IMR-90 (cell line): ENCODE measurements at regions not wholly inside any gene's neighbourhood (a gene's known extent, or its start where the extent isn't known, plus 50 kb on each side); places are given as distances from the start of the nearest gene placed in this dataset.

Experiments used
- ATAC-seq: fragments of 200-7000 bp; cut with Tn5 transposase; 2 replicates; pipeline ENCODE4 v1.9.1; 2020; ENCODE audit warnings: low read depth, mild to moderate bottlenecking, moderate library complexity
- BruUV-seq: library from RNA; stranded (reverse); fragments of 400-500 nt; replicated peaks from 2 replicates; lab custom pipeline; 2021; lab: Mats Ljungman, UMichigan
- CTCF ChIA-PET: fragments of 300-600 bp; formaldehyde crosslinking; extraction: SDS; loops from one replicate; lab custom pipeline; 2021; ENCODE audit warnings: antibody characterized with exemption; lab: Yijun Ruan, JAX
- POLR2A ChIA-PET: fragments of 300-600 bp; sonication (Branson Sonifier 250); formaldehyde crosslinking; loops from one replicate; lab custom pipeline; 2022; ENCODE audit warnings: antibody characterized with exemption; ENCODE audit not compliant: unreplicated experiment; lab: Charles Lee
- DNase-seq: peaks from one replicate; pipeline ENCODE4 v3.0.0; 2013
- H2AFZ ChIP-seq: replicated peaks from 2 replicates; pipeline ENCODE3; 2013; ENCODE audit warnings: low read length, mild to moderate bottlenecking; ENCODE audit not compliant: poor library complexity
- H2AK5ac ChIP-seq: 2 replicates; pipeline ENCODE4 v1.6.1; 2013; ENCODE audit warnings: low read depth, low read length, inconsistent platforms
- H2AK9ac ChIP-seq: replicated peaks from 2 replicates; pipeline ENCODE3; 2013; ENCODE audit warnings: mild to moderate bottlenecking, low read depth, low read length, moderate library complexity; ENCODE audit not compliant: poor library complexity
- H2BK120ac ChIP-seq: 2 replicates; pipeline ENCODE4 v1.6.1; 2013; ENCODE audit warnings: low read depth, low read length, inconsistent platforms
- H2BK15ac ChIP-seq: 3 replicates; pipeline ENCODE4 v1.6.1; 2013; ENCODE audit warnings: low read depth, low read length, inconsistent platforms
- H2BK20ac ChIP-seq: 2 replicates; pipeline ENCODE4 v1.6.1; 2013; ENCODE audit warnings: low read depth, mild to moderate bottlenecking, inconsistent platforms, low read length, moderate library complexity
- H2BK5ac ChIP-seq: 2 replicates; pipeline ENCODE4 v1.6.1; 2013; ENCODE audit warnings: mild to moderate bottlenecking, low read depth, low read length, inconsistent platforms; ENCODE audit not compliant: poor library complexity, severe bottlenecking
- H3K14ac ChIP-seq: replicated peaks from 2 replicates; pipeline ENCODE4 v1.6.1; 2013; ENCODE audit warnings: low read depth, low read length, inconsistent platforms
- H3K18ac ChIP-seq: 2 replicates; pipeline ENCODE4 v1.6.1; 2013; ENCODE audit warnings: low read depth, low read length, control low read depth
- H3K23ac ChIP-seq: 2 replicates; pipeline ENCODE4 v1.6.1; 2013; ENCODE audit warnings: low read depth, low read length, inconsistent platforms
- H3K27ac ChIP-seq: 2 replicates; pipeline ENCODE4 v1.5.1; 2013; ENCODE audit warnings: mild to moderate bottlenecking, control low read depth, low read length; ENCODE audit not compliant: insufficient read depth
- H3K27me3 ChIP-seq: 2 replicates; pipeline ENCODE4 v1.6.1; 2013; ENCODE audit warnings: low read length; ENCODE audit not compliant: control insufficient read depth, insufficient read depth
- H3K36me3 ChIP-seq: 2 replicates; pipeline ENCODE4 v1.6.1; 2013; ENCODE audit warnings: low read length, mixed read lengths; ENCODE audit not compliant: control insufficient read depth, insufficient read depth
- H3K4ac ChIP-seq: 2 replicates; pipeline ENCODE4 v1.6.1; 2013; ENCODE audit warnings: low read depth, low read length, inconsistent platforms
- H3K4me1 ChIP-seq: 2 replicates; pipeline ENCODE4 v1.6.1; 2013; ENCODE audit warnings: low read length, mixed read lengths; ENCODE audit not compliant: control insufficient read depth, insufficient read depth
- H3K4me2 ChIP-seq: 2 replicates; pipeline ENCODE4 v1.6.1; 2013; ENCODE audit warnings: low read depth, mild to moderate bottlenecking, control low read depth, low read length, moderate library complexity
- H3K4me3 ChIP-seq: 2 replicates; pipeline ENCODE4 v1.5.1; 2013; ENCODE audit warnings: low read depth, mild to moderate bottlenecking, control low read depth, low read length, moderate library complexity; ENCODE audit not compliant: insufficient read depth
- H3K56ac ChIP-seq: 2 replicates; pipeline ENCODE4 v1.6.1; 2013; ENCODE audit warnings: low read length, inconsistent platforms; ENCODE audit not compliant: insufficient read depth; ENCODE audit errors: extremely low read depth
- H3K79me1 ChIP-seq, 2 experiments: 2 replicates each; pipeline ENCODE4 v1.6.1; 2013; ENCODE audit warnings: low read length in 2 of 2, inconsistent platforms in 1 of 2, low read depth in 1 of 2
- H3K9ac ChIP-seq: 2 replicates; pipeline ENCODE4 v1.6.1; 2013; ENCODE audit warnings: low read depth, low read length, control low read depth
- H3K9me1 ChIP-seq: 2 replicates; pipeline ENCODE4 v1.6.1; 2013; ENCODE audit warnings: low read length, inconsistent platforms; ENCODE audit not compliant: insufficient read depth
- H3K9me3 ChIP-seq: 2 replicates; pipeline ENCODE4 v1.6.1; 2013; ENCODE audit warnings: low read length; ENCODE audit not compliant: control insufficient read depth, insufficient read depth
- H4K20me1 ChIP-seq: 2 replicates; pipeline ENCODE4 v1.6.1; 2013; ENCODE audit warnings: low read length, inconsistent platforms; ENCODE audit not compliant: insufficient read depth
- H4K5ac ChIP-seq: 2 replicates; pipeline ENCODE4 v1.6.1; 2013; ENCODE audit warnings: mild to moderate bottlenecking, low read depth, low read length, control low read depth
- H4K8ac ChIP-seq, 2 experiments: 2 replicates each; pipeline ENCODE4 v1.6.1; 2013; ENCODE audit warnings: low read depth in 2 of 2, low read length in 2 of 2, control low read depth in 1 of 2, inconsistent platforms in 1 of 2
- H4K91ac ChIP-seq: 2 replicates; pipeline ENCODE4 v1.6.1; 2013; ENCODE audit warnings: low read depth, low read length, inconsistent platforms; ENCODE audit not compliant: insufficient read depth
- CHD1 ChIP-seq: IDR thresholded peaks from 2 replicates; pipeline ENCODE4 v1.6.1; 2012; ENCODE audit warnings: low read depth, low read length, improper control_type of control experiment
- RAD21 ChIP-seq: IDR thresholded peaks from 2 replicates; pipeline ENCODE4 v1.6.1; 2012; ENCODE audit warnings: low read length, improper control_type of control experiment
- SMC3 ChIP-seq: fragments of 150-350 bp; IDR thresholded peaks from 2 replicates; pipeline ENCODE4 v1.6.1; 2016; ENCODE audit warnings: low read depth, mild to moderate bottlenecking, antibody characterized with exemption, low read length, moderate library complexity
- WGBS, 2 experiments: methylation state at CpG; one replicate each; pipeline versions ENCODE4 v1.1.5 to v1.1.7; 2013; ENCODE audit warnings: missing lambda C conversion rate in 2 of 2; ENCODE audit not compliant: insufficient read length in 1 of 2; ENCODE audit errors: extremely low coverage in 2 of 2; 5-methylcytosine and 5-hydroxymethylcytosine counted together
- dilution Hi-C: fragments of 300-500 bp; cut with HindIII; formaldehyde crosslinking; loops from one replicate; pipeline ENCODE4 v1.14.3; 2018; ENCODE audit warnings: low sequenced_read_pairs; ENCODE audit not compliant: unreplicated experiment
- in situ Hi-C: fragments of 300-500 bp; cut with MboI; formaldehyde crosslinking; loops from 3 replicates; pipeline ENCODE4 v1.14.3; 2019; ENCODE audit warnings: low sequenced_read_pairs, inconsistent platforms, mixed read lengths
- intact Hi-C: fragments of 100-400 bp; cut with micrococcal nuclease; formaldehyde crosslinking; loops from 2 replicates; pipeline ENCODE4 v1.10.0; 2022
- TF ChIP-seq, protein P1 (sequence below): conservative IDR thresholded peaks from 2 replicates; pipeline ENCODE4 v1.5.1; 2012; ENCODE audit warnings: mild to moderate bottlenecking, low read depth, low read length, improper control_type of control experiment

DNA sequence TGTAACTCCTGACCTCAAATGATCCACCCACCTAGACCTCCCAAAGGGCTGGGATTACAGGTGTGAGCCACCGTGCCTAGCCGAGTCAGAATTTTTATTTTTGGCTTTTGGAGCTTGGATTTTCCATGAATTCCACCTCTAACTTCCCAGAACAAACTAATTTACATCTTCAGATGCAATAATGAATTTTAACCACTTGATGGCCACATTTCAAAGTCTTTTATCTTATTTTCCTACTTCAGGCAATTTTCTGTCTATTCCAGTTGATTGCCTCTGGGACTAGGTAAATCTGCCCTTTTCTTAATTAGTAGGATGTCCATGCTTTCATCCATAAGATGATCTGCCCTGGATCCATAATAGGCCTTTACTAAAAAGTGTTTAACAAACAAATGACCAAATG is 156.4 kb upstream of the ANKFN1 start:
- POLR2A ChIA-PET = no interaction called here
- CTCF ChIA-PET = no interaction called here

More for the DNA sequence above, 156.4 kb upstream of the ANKFN1 start:
- no peak for ATAC-seq
- Histone ChIP-seq H3K14ac (no peak overlapping the region), H2BK15ac (no peak overlapping the region), H3K18ac (no peak overlapping the region), H3K23ac (no peak overlapping the region), H4K20me1 (no peaks in the 10 kb centered on the region), H3K79me1 (no peaks in the 10 kb centered on the region), H3K4me3 (no peak overlapping the region), H3K27me3 (no peaks in the 10 kb centered on the region), H3K9me1 (no peaks in the 10 kb centered on the region), H3K36me3 (no peaks in the 10 kb centered on the region), H3K9me3 (no peaks in the 10 kb centered on the region), H2AK5ac (no peak overlapping the region), H4K5ac (no peak overlapping the region), H3K4me2 (no peak overlapping the region), H2BK120ac (no peak overlapping the region), H3K4me1 (no peaks in the 10 kb centered on the region), H3K27ac (no peak overlapping the region), H2AK9ac (no peak overlapping the region), H2BK20ac (no peak overlapping the region), H4K91ac (no peak overlapping the region), H2BK5ac (no peak overlapping the region), H3K4ac (no peak overlapping the region), H2AFZ (no peak overlapping the region), H3K9ac (no peak overlapping the region), H3K56ac (no peak overlapping the region), H4K8ac (no peak overlapping the region)
- WGBS, 2 experiments = no CpG with 5 or more reads among the region's 2 CpGs
- peak; percentile 4 for DNase-seq
- TF ChIP-seq RAD21 = peak; percentile 31; the same call in 1 of the 2 replicates
- peak; percentile 22; the same call in 1 of the 2 replicates for TF ChIP-seq SMC3
- TF ChIP-seq, protein P1, sequence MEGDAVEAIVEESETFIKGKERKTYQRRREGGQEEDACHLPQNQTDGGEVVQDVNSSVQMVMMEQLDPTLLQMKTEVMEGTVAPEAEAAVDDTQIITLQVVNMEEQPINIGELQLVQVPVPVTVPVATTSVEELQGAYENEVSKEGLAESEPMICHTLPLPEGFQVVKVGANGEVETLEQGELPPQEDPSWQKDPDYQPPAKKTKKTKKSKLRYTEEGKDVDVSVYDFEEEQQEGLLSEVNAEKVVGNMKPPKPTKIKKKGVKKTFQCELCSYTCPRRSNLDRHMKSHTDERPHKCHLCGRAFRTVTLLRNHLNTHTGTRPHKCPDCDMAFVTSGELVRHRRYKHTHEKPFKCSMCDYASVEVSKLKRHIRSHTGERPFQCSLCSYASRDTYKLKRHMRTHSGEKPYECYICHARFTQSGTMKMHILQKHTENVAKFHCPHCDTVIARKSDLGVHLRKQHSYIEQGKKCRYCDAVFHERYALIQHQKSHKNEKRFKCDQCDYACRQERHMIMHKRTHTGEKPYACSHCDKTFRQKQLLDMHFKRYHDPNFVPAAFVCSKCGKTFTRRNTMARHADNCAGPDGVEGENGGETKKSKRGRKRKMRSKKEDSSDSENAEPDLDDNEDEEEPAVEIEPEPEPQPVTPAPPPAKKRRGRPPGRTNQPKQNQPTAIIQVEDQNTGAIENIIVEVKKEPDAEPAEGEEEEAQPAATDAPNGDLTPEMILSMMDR = peak; percentile 21; the same call in 1 of the 2 replicates
- no peak for TF ChIP-seq CHD1
- no TSS peak for BruUV-seq
- intact Hi-C loops (loop anchor here (1.0 to 5.0 kb wide), 4 partner anchors 318 to 595 kb away; partner anchors contain the start of gene NOG), dilution Hi-C loops (no loop called here), in situ Hi-C loops (no loop called here)
